Activated CD4-positive, alpha-beta memory T cell treated with anti-CD3 and anti-CD28 coated beads, Interleukin-2, amount 10 ng/mL, durations not matched to agents 7 days and 5 days (primary cell): ENCODE measurements at regions not wholly inside any gene's neighbourhood (a gene's known extent, or its start where the extent isn't known, plus 50 kb on each side); places are given as distances from the start of the nearest gene placed in this dataset.

ENCODE experiments used
- CTCF ChIA-PET: fragments of 350-600 bp; sonication (Branson Sonifier 250); formaldehyde crosslinking; loops from one replicate; lab custom pipeline; 2021; ENCODE audit warnings: antibody characterized with exemption, inconsistent platforms; lab: Charles Lee
- POLR2A ChIA-PET: fragments of 350-600 bp; sonication (Branson Sonifier 250); formaldehyde crosslinking; loops from one replicate; lab custom pipeline; 2021; ENCODE audit warnings: antibody characterized with exemption; lab: Charles Lee
- DNase-seq: peaks from one replicate; pipeline ENCODE4 v3.0.0-alpha.2; 2020
- H3K27ac Mint-ChIP-seq: one replicate; pipeline ENCODE4 v1.8.0; 2021; ENCODE audit warnings: mild to moderate bottlenecking, mixed read lengths
- H3K27me3 Mint-ChIP-seq: one replicate; pipeline ENCODE4 v1.8.0; 2021; ENCODE audit warnings: mixed read lengths
- H3K36me3 Mint-ChIP-seq: one replicate; pipeline ENCODE4 v1.8.0; 2021; ENCODE audit warnings: low read depth, mixed read lengths
- H3K4me1 Mint-ChIP-seq: one replicate; pipeline ENCODE4 v1.8.0; 2021; ENCODE audit warnings: mixed read lengths
- H3K4me3 Mint-ChIP-seq: one replicate; pipeline ENCODE4 v1.8.0; 2021; ENCODE audit warnings: mild to moderate bottlenecking, mixed read lengths
- H3K9me3 Mint-ChIP-seq: one replicate; pipeline ENCODE4 v1.8.0; 2021; ENCODE audit warnings: mixed read lengths

GRCh38 chr1:58251430-58252073 is 295.0 kb downstream of the OMA1 start:
- no peaks in the 10 kb centered on the region for H3K9me3 Mint-ChIP-seq
- no peak overlapping the region for H3K27ac Mint-ChIP-seq
- ChIA-PET CTCF (no interaction called here), POLR2A (interaction anchor here (0.6 kb wide), 1 partner anchor 50 kb away, joined by 3 read pairs; no protein-coding TSS in a partner anchor)
- peaks cover 34% of the 10 kb centered on the region for H3K27me3 Mint-ChIP-seq
- no peak overlapping the region for H3K4me3 Mint-ChIP-seq
- DNase-seq, result no peak
- H3K36me3 Mint-ChIP-seq, result no peaks in the 10 kb centered on the region
- H3K4me1 Mint-ChIP-seq, result peaks cover 8% of the 10 kb centered on the region

GRCh38 chr1:58250587-58250948 is 296.0 kb downstream of the OMA1 start:
- Mint-ChIP-seq H3K9me3 (no peaks in the 10 kb centered on the region), H3K27me3 (peaks cover 37% of the 10 kb centered on the region), H3K4me1 (peaks cover 8% of the 10 kb centered on the region), H3K36me3 (no peaks in the 10 kb centered on the region), H3K27ac (no peak overlapping the region), H3K4me3 (no peak overlapping the region)
- no peak for DNase-seq
- POLR2A ChIA-PET, result no interaction called here
- CTCF ChIA-PET, result no interaction called here

- Mint-ChIP-seq H3K36me3 (no peaks in the 10 kb centered on the region), H3K27ac (no peak overlapping the region), H3K4me1 (peaks cover 8% of the 10 kb centered on the region), H3K4me3 (peak overlapping the region; percentile 23), H3K27me3 (peaks cover 37% of the 10 kb centered on the region), H3K9me3 (no peaks in the 10 kb centered on the region)
- CTCF ChIA-PET, result no interaction called here
- DNase-seq, result no peak
- POLR2A ChIA-PET, result no interaction called here
Observed at GRCh38 chr1:58249737-58250586, 296.6 kb downstream of the OMA1 start.

- no peak for DNase-seq
- no peaks in the 10 kb centered on the region for H3K9me3 Mint-ChIP-seq
- CTCF ChIA-PET, result no interaction called here
- H3K4me3 Mint-ChIP-seq, result no peak overlapping the region
- H3K27me3 Mint-ChIP-seq, result peaks cover 37% of the 10 kb centered on the region
- H3K27ac Mint-ChIP-seq, result no peak overlapping the region
- peaks cover 8% of the 10 kb centered on the region for H3K4me1 Mint-ChIP-seq
- POLR2A ChIA-PET, result no interaction called here
- no peaks in the 10 kb centered on the region for H3K36me3 Mint-ChIP-seq
Observed at GRCh38 chr1:58249388-58249736, 297.2 kb downstream of the OMA1 start.

GRCh38 chr1:58248791-58249190 is 297.7 kb downstream of the OMA1 start:
- ChIA-PET POLR2A (no interaction called here), CTCF (no interaction called here)
- Mint-ChIP-seq H3K4me3 (no peak overlapping the region), H3K4me1 (peaks cover 8% of the 10 kb centered on the region), H3K9me3 (no peaks in the 10 kb centered on the region), H3K27me3 (peaks cover 37% of the 10 kb centered on the region), H3K36me3 (no peaks in the 10 kb centered on the region), H3K27ac (no peak overlapping the region)
- no peak for DNase-seq

GRCh38 chr1:58248072-58248471 is 298.5 kb downstream of the OMA1 start:
- peaks cover 39% of the 10 kb centered on the region for H3K27me3 Mint-ChIP-seq
- no peaks in the 10 kb centered on the region for H3K36me3 Mint-ChIP-seq
- CTCF ChIA-PET, result no interaction called here
- no peak for DNase-seq
- peaks cover 8% of the 10 kb centered on the region for H3K4me1 Mint-ChIP-seq
- H3K9me3 Mint-ChIP-seq, result no peaks in the 10 kb centered on the region
- H3K27ac Mint-ChIP-seq, result no peak overlapping the region
- POLR2A ChIA-PET, result no interaction called here
- H3K4me3 Mint-ChIP-seq, result no peak overlapping the region

GRCh38 chr1:58246549-58246948 is 300.0 kb downstream of the OMA1 start:
- Mint-ChIP-seq H3K27ac (no peak overlapping the region), H3K9me3 (no peaks in the 10 kb centered on the region), H3K27me3 (peaks cover 39% of the 10 kb centered on the region), H3K4me3 (no peak overlapping the region), H3K36me3 (no peaks in the 10 kb centered on the region), H3K4me1 (peaks cover 8% of the 10 kb centered on the region)
- no peak for DNase-seq
- CTCF ChIA-PET, result no interaction called here
- POLR2A ChIA-PET, result no interaction called here

- Mint-ChIP-seq H3K4me3 (no peak overlapping the region), H3K4me1 (peaks cover 8% of the 10 kb centered on the region), H3K27me3 (peaks cover 26% of the 10 kb centered on the region), H3K36me3 (no peaks in the 10 kb centered on the region), H3K27ac (no peak overlapping the region), H3K9me3 (no peaks in the 10 kb centered on the region)
- ChIA-PET POLR2A (no interaction called here), CTCF (no interaction called here)
- no peak for DNase-seq
Observed at GRCh38 chr1:58244872-58245271, 301.7 kb downstream of the OMA1 start.

GRCh38 chr1:58238846-58239245 is 307.7 kb downstream of the OMA1 start:
- H3K9me3 Mint-ChIP-seq, result no peaks in the 10 kb centered on the region
- no peak overlapping the region for H3K4me3 Mint-ChIP-seq
- H3K36me3 Mint-ChIP-seq, result no peaks in the 10 kb centered on the region
- CTCF ChIA-PET, result no interaction called here
- H3K27ac Mint-ChIP-seq, result no peak overlapping the region
- POLR2A ChIA-PET, result no interaction called here
- peaks cover 3% of the 10 kb centered on the region for H3K27me3 Mint-ChIP-seq
- H3K4me1 Mint-ChIP-seq, result no peaks in the 10 kb centered on the region
- no peak for DNase-seq

- no peaks in the 10 kb centered on the region for H3K27me3 Mint-ChIP-seq
- no peaks in the 10 kb centered on the region for H3K9me3 Mint-ChIP-seq
- no peak overlapping the region for H3K4me3 Mint-ChIP-seq
- ChIA-PET CTCF (no interaction called here), POLR2A (no interaction called here)
- DNase-seq, result no peak
- H3K27ac Mint-ChIP-seq, result no peak overlapping the region
- H3K4me1 Mint-ChIP-seq, result no peaks in the 10 kb centered on the region
- H3K36me3 Mint-ChIP-seq, result no peaks in the 10 kb centered on the region
Observed at GRCh38 chr1:58233729-58234128, 312.8 kb downstream of the OMA1 start.

GRCh38 chr1:58231204-58231603 is 315.3 kb downstream of the OMA1 start:
- H3K4me3 Mint-ChIP-seq, result no peak overlapping the region
- no peaks in the 10 kb centered on the region for H3K27me3 Mint-ChIP-seq

GRCh38 chr1:58227604-58228003 is 318.9 kb downstream of the OMA1 start:
- H3K4me3 Mint-ChIP-seq, result no peak overlapping the region
- no peak for DNase-seq
- no peak overlapping the region for H3K27ac Mint-ChIP-seq
- H3K27me3 Mint-ChIP-seq, result no peaks in the 10 kb centered on the region
- ChIA-PET CTCF (no interaction called here), POLR2A (no interaction called here)
- H3K4me1 Mint-ChIP-seq, result no peaks in the 10 kb centered on the region
- no peaks in the 10 kb centered on the region for H3K36me3 Mint-ChIP-seq
- H3K9me3 Mint-ChIP-seq, result no peaks in the 10 kb centered on the region

More at GRCh38 chr1:58231204-58231603, 315.3 kb downstream of the OMA1 start:
- ChIA-PET POLR2A (no interaction called here), CTCF (no interaction called here)
- no peaks in the 10 kb centered on the region for H3K36me3 Mint-ChIP-seq
- no peaks in the 10 kb centered on the region for H3K9me3 Mint-ChIP-seq
- no peaks in the 10 kb centered on the region for H3K4me1 Mint-ChIP-seq
- no peak for DNase-seq
- H3K27ac Mint-ChIP-seq, result no peak overlapping the region

- H3K4me3 Mint-ChIP-seq, result no peak overlapping the region
- no peaks in the 10 kb centered on the region for H3K9me3 Mint-ChIP-seq
- ChIA-PET POLR2A (no interaction called here), CTCF (no interaction called here)
- DNase-seq, result no peak
- H3K27ac Mint-ChIP-seq, result no peak overlapping the region
- H3K36me3 Mint-ChIP-seq, result no peaks in the 10 kb centered on the region
- no peaks in the 10 kb centered on the region for H3K27me3 Mint-ChIP-seq
- no peaks in the 10 kb centered on the region for H3K4me1 Mint-ChIP-seq
Observed at GRCh38 chr1:58223522-58223921, 323.0 kb downstream of the OMA1 start.
